Mesenchymal stem cell (in vitro differentiated cells and primary cell): ENCODE measurements at regions not wholly inside any gene's neighbourhood (a gene's known extent, or its start where the extent isn't known, plus 50 kb on each side); places are given as distances from the start of the nearest gene placed in this dataset.

Experiments used
- DNase-seq: peaks from one replicate; pipeline ENCODE4 v3.0.0-alpha.2; 2013
- H2AFZ ChIP-seq: one replicate; pipeline ENCODE4 v1.6.1; 2013; ENCODE audit warnings: low read depth, mild to moderate bottlenecking, control low read depth, inconsistent platforms, low read length, moderate library complexity
- H2AK5ac ChIP-seq: 2 replicates; pipeline ENCODE4 v1.6.1; 2013; ENCODE audit warnings: low read length, moderate library complexity, mild to moderate bottlenecking, inconsistent platforms; ENCODE audit not compliant: severe bottlenecking
- H2BK120ac ChIP-seq: one replicate; pipeline ENCODE4 v1.6.1; 2013; ENCODE audit warnings: low read depth, mild to moderate bottlenecking, inconsistent platforms, low read length, moderate library complexity
- H2BK12ac ChIP-seq, 2 experiments: one replicate each; pipeline ENCODE4 v1.6.1; 2013; ENCODE audit warnings: inconsistent platforms in 2 of 2, low read length in 2 of 2, mild to moderate bottlenecking in 2 of 2, moderate library complexity in 2 of 2, control low read depth in 1 of 2
- H2BK15ac ChIP-seq: one replicate; pipeline ENCODE4 v1.6.1; 2013; ENCODE audit warnings: mild to moderate bottlenecking, low read depth, inconsistent platforms; ENCODE audit not compliant: poor library complexity, severe bottlenecking
- H2BK5ac ChIP-seq: 2 replicates; pipeline ENCODE4 v1.6.1; 2013; ENCODE audit warnings: low read depth, mild to moderate bottlenecking, low read length, control low read depth, inconsistent platforms; ENCODE audit not compliant: poor library complexity, severe bottlenecking
- H3K14ac ChIP-seq, 2 experiments: one replicate each; pipeline ENCODE4 v1.6.1; 2013; ENCODE audit warnings: inconsistent platforms in 2 of 2, low read length in 2 of 2, control low read depth in 1 of 2, mild to moderate bottlenecking in 1 of 2, moderate library complexity in 1 of 2
- H3K18ac ChIP-seq, 2 experiments: one replicate each; pipeline ENCODE4 v1.6.1; 2013; ENCODE audit warnings: inconsistent platforms in 2 of 2, low read length in 2 of 2, control low read depth in 1 of 2, low read depth in 1 of 2, mild to moderate bottlenecking in 1 of 2
- H3K23ac ChIP-seq, 2 experiments: one replicate each; pipeline ENCODE4 v1.6.1; 2013; ENCODE audit warnings: inconsistent platforms in 2 of 2, low read length in 2 of 2, mild to moderate bottlenecking in 2 of 2, moderate library complexity in 2 of 2, control low read depth in 1 of 2
- H3K27ac ChIP-seq: 2 replicates; pipeline ENCODE4 v1.5.1; 2013; ENCODE audit warnings: mild to moderate bottlenecking, moderate library complexity, low read length, control low read depth, inconsistent platforms; ENCODE audit not compliant: poor library complexity, severe bottlenecking
- H3K27me3 ChIP-seq, 2 experiments: 2 replicates each; pipeline versions ENCODE4 v1.6.1 to v1.7.0; 2013; ENCODE audit warnings: low read length in 2 of 2, mild to moderate bottlenecking in 2 of 2, moderate library complexity in 2 of 2, control low read depth in 1 of 2, inconsistent platforms in 1 of 2; ENCODE audit not compliant: control insufficient read depth in 1 of 2, insufficient read depth in 1 of 2
- H3K36me3 ChIP-seq, 2 experiments: 2 replicates each; pipeline versions ENCODE4 v1.6.1 to v1.7.0; 2013; ENCODE audit warnings: low read length in 2 of 2, control low read depth in 1 of 2, inconsistent platforms in 1 of 2, low read depth in 1 of 2, mild to moderate bottlenecking in 1 of 2; ENCODE audit not compliant: insufficient read depth in 2 of 2, control insufficient read depth in 1 of 2
- H3K4ac ChIP-seq, 2 experiments: one replicate each; pipeline ENCODE4 v1.6.1; 2013; ENCODE audit warnings: inconsistent platforms in 2 of 2, low read length in 2 of 2, mild to moderate bottlenecking in 2 of 2, moderate library complexity in 2 of 2, control low read depth in 1 of 2, low read depth in 1 of 2
- H3K4me1 ChIP-seq: 2 replicates; pipeline ENCODE4 v1.6.1; 2013; ENCODE audit warnings: low read depth, low read length, control low read depth; ENCODE audit not compliant: control insufficient read depth, insufficient read depth
- H3K4me2 ChIP-seq: 2 replicates; pipeline ENCODE4 v1.6.1; 2013; ENCODE audit warnings: low read length, mild to moderate bottlenecking, inconsistent platforms; ENCODE audit not compliant: poor library complexity, severe bottlenecking
- H3K4me3 ChIP-seq, 2 experiments: 2 replicates each; pipeline versions ENCODE4 v1.5.1 to v1.7.0; 2013; ENCODE audit warnings: low read length in 2 of 2, mild to moderate bottlenecking in 2 of 2, control low read depth in 1 of 2, low read depth in 1 of 2; ENCODE audit not compliant: insufficient read depth in 1 of 2
- H3K79me1 ChIP-seq: replicated peaks from 2 replicates; pipeline ENCODE4 v1.6.1; 2013; ENCODE audit warnings: mild to moderate bottlenecking, control low read depth, low read length, inconsistent platforms; ENCODE audit not compliant: poor library complexity, severe bottlenecking
- H3K9ac ChIP-seq: 2 replicates; pipeline ENCODE4 v1.7.0; 2013; ENCODE audit warnings: mild to moderate bottlenecking, low read length, moderate library complexity
- H3K9me3 ChIP-seq: 2 replicates; pipeline ENCODE4 v1.7.0; 2013; ENCODE audit warnings: mild to moderate bottlenecking, low read length; ENCODE audit not compliant: control insufficient read depth
- H4K8ac ChIP-seq: one replicate; pipeline ENCODE4 v1.6.1; 2013; ENCODE audit warnings: inconsistent platforms, mild to moderate bottlenecking, low read length, moderate library complexity
- H4K91ac ChIP-seq: one replicate; pipeline ENCODE4 v1.6.1; 2013; ENCODE audit warnings: mild to moderate bottlenecking, low read length, inconsistent platforms
- WGBS: methylation state at CpG from one replicate; pipeline ENCODE4 v1.1.7; 2013; ENCODE audit warnings: mixed read lengths; 5-methylcytosine and 5-hydroxymethylcytosine counted together

- no peak overlapping the region for H3K27ac ChIP-seq
- H2BK120ac ChIP-seq: no peak overlapping the region
- no peak overlapping the region for H2AK5ac ChIP-seq
Observed at GRCh38 chr3:168659015-168659414, 563.3 kb upstream of the GOLIM4 start.

GRCh38 chr3:168655611-168656010, 559.9 kb upstream of the GOLIM4 start:
- H3K23ac ChIP-seq: no peak overlapping the region
- no peak overlapping the region for H2BK12ac ChIP-seq
- no peak overlapping the region for H3K4me3 ChIP-seq
- no peak overlapping the region for H2BK120ac ChIP-seq
- no peaks in the 10 kb centered on the region for H3K27me3 ChIP-seq
- no peak overlapping the region for H2AK5ac ChIP-seq
- H3K9ac ChIP-seq: no peak overlapping the region
- H4K8ac ChIP-seq: no peak overlapping the region
- no peaks in the 10 kb centered on the region for H3K4me1 ChIP-seq
- H3K4me2 ChIP-seq: no peak overlapping the region
- no peak overlapping the region for H3K27ac ChIP-seq
- no peak overlapping the region for H3K18ac ChIP-seq
- no peaks in the 10 kb centered on the region for H3K36me3 ChIP-seq
- no peak overlapping the region for H3K4ac ChIP-seq
- no peak for DNase-seq
- no peak overlapping the region for H3K14ac ChIP-seq
- H2AFZ ChIP-seq: no peak overlapping the region
- H3K79me1 ChIP-seq: no peaks in the 10 kb centered on the region
- H4K91ac ChIP-seq: no peak overlapping the region
- H3K9me3 ChIP-seq: no peaks in the 10 kb centered on the region
- H2BK5ac ChIP-seq: no peak overlapping the region
- WGBS: no CpG with 5 or more reads among the region's 1 CpG
- no peak overlapping the region for H2BK15ac ChIP-seq

More at GRCh38 chr3:168659015-168659414, 563.3 kb upstream of the GOLIM4 start:
- Histone ChIP-seq H3K4ac (no peak overlapping the region), H3K4me1 (no peaks in the 10 kb centered on the region), H3K9ac (no peak overlapping the region), H3K9me3 (no peaks in the 10 kb centered on the region), H3K14ac (no peak overlapping the region), H2BK5ac (no peak overlapping the region), H3K4me3 (no peak overlapping the region), H2BK12ac (no peak overlapping the region), H2BK15ac (no peak overlapping the region), H3K27me3 (no peaks in the 10 kb centered on the region), H2AFZ (no peak overlapping the region), H4K91ac (no peak overlapping the region), H3K18ac (no peak overlapping the region), H3K79me1 (no peaks in the 10 kb centered on the region), H4K8ac (no peak overlapping the region), H3K36me3 (no peaks in the 10 kb centered on the region), H3K4me2 (no peak overlapping the region), H3K23ac (no peak overlapping the region)
- DNase-seq: no peak

- no peaks in the 10 kb centered on the region for H3K36me3 ChIP-seq
Observed at GRCh38 chr3:168654700-168655099, 559.0 kb upstream of the GOLIM4 start.

GRCh38 chr3:168653255-168653654, 557.5 kb upstream of the GOLIM4 start:
- Histone ChIP-seq H2BK120ac (no peak overlapping the region), H2AK5ac (no peak overlapping the region), H4K91ac (no peak overlapping the region), H3K4me1 (no peaks in the 10 kb centered on the region), H2BK12ac (no peak overlapping the region), H2BK5ac (no peak overlapping the region), H3K27me3 (no peaks in the 10 kb centered on the region), H3K18ac (no peak overlapping the region), H3K9ac (no peak overlapping the region), H3K27ac (no peak overlapping the region), H3K4me3 (no peak overlapping the region), H3K4ac (no peak overlapping the region), H3K79me1 (no peaks in the 10 kb centered on the region), H3K4me2 (no peak overlapping the region), H2BK15ac (no peak overlapping the region), H3K36me3 (no peaks in the 10 kb centered on the region), H3K14ac (no peak overlapping the region), H2AFZ (no peak overlapping the region), H4K8ac (no peak overlapping the region), H3K9me3 (no peaks in the 10 kb centered on the region), H3K23ac (no peak overlapping the region)
- no peak for DNase-seq
- WGBS: no CpG with 5 or more reads among the region's 1 CpG

More at GRCh38 chr3:168654700-168655099, 559.0 kb upstream of the GOLIM4 start:
- no peak overlapping the region for H3K27ac ChIP-seq
- no peak overlapping the region for H2AK5ac ChIP-seq
- H3K9ac ChIP-seq: no peak overlapping the region
- no peaks in the 10 kb centered on the region for H3K4me1 ChIP-seq
- H3K79me1 ChIP-seq: no peaks in the 10 kb centered on the region
- no peak overlapping the region for H2BK12ac ChIP-seq
- no peak overlapping the region for H2BK120ac ChIP-seq
- H3K18ac ChIP-seq: no peak overlapping the region
- no peak overlapping the region for H4K91ac ChIP-seq
- no peak for DNase-seq
- H3K4ac ChIP-seq: no peak overlapping the region
- no peak overlapping the region for H3K4me3 ChIP-seq
- no CpG with 5 or more reads among the region's 2 CpGs for WGBS
- H3K27me3 ChIP-seq: no peaks in the 10 kb centered on the region
- H2BK15ac ChIP-seq: no peak overlapping the region
- no peak overlapping the region for H3K4me2 ChIP-seq
- H2AFZ ChIP-seq: no peak overlapping the region
- no peaks in the 10 kb centered on the region for H3K9me3 ChIP-seq
- H4K8ac ChIP-seq: no peak overlapping the region
- H2BK5ac ChIP-seq: no peak overlapping the region
- H3K14ac ChIP-seq: no peak overlapping the region
- no peak overlapping the region for H3K23ac ChIP-seq
